Neural cell (in vitro differentiated cells): ENCODE measurements at regions not wholly inside any gene's neighbourhood (a gene's known extent, or its start where the extent isn't known, plus 50 kb on each side); places are given as distances from the start of the nearest gene placed in this dataset.

Source experiments
- H2AFZ ChIP-seq: fragments of 200-600, 300-800 bp; sonication (generic), shearing (Covaris generic); 2 replicates; pipeline ENCODE4 v1.6.0; 2014; ENCODE audit warnings: low read depth, mild to moderate bottlenecking, antibody characterized with exemption, low read length, moderate library complexity
- H3F3A ChIP-seq: fragments of 200-600 bp; shearing (Covaris generic); 2 replicates; pipeline ENCODE4 v1.6.1; 2016; ENCODE audit warnings: mild to moderate bottlenecking, moderate library complexity, mixed read lengths, antibody characterized with exemption, low read length; ENCODE audit not compliant: insufficient read depth, poor library complexity, severe bottlenecking
- H3K27ac ChIP-seq: fragments of 200-600, 300-800 bp; sonication (generic), shearing (Covaris generic); 2 replicates; pipeline ENCODE4 v1.5.1; 2014; ENCODE audit warnings: mild to moderate bottlenecking, low read length, moderate library complexity
- H3K27me3 ChIP-seq: fragments of 300-800, 200-600 bp; sonication (generic), shearing (Covaris generic); 2 replicates; pipeline ENCODE4 v1.6.0; 2014; ENCODE audit warnings: mild to moderate bottlenecking, low read depth, low read length, moderate library complexity; ENCODE audit not compliant: insufficient read depth
- H3K36me3 ChIP-seq: fragments of 300-800, 200-600 bp; sonication (generic), shearing (Covaris generic); 2 replicates; pipeline ENCODE4 v1.5.1; 2014; ENCODE audit warnings: mild to moderate bottlenecking, antibody characterized with exemption, low read length, moderate library complexity; ENCODE audit not compliant: insufficient read depth
- H3K4me2 ChIP-seq: fragments of 300-800, 200-600 bp; sonication (generic), shearing (Covaris generic); 2 replicates; pipeline ENCODE4 v1.6.0; 2014; ENCODE audit warnings: mild to moderate bottlenecking, low read length
- H3K4me3 ChIP-seq: fragments of 300-800, 200-600 bp; sonication (generic), shearing (Covaris generic); 2 replicates; pipeline ENCODE4 v1.5.1; 2014; ENCODE audit warnings: mild to moderate bottlenecking, low read length, moderate library complexity
- H3K79me2 ChIP-seq: fragments of 200-600 bp; shearing (Covaris generic); replicated peaks from 2 replicates; pipeline ENCODE4 v1.6.0; 2014; ENCODE audit warnings: mild to moderate bottlenecking, low read length, moderate library complexity; ENCODE audit not compliant: insufficient read depth
- H3K9ac ChIP-seq: fragments of 300-800, 200-600 bp; sonication (generic), shearing (Covaris generic); 2 replicates; pipeline ENCODE4 v1.6.1; 2016; ENCODE audit warnings: mild to moderate bottlenecking, low read length, mixed read lengths
- H3K9me2 ChIP-seq: fragments of 200-600 bp; shearing (Covaris generic); 2 replicates; pipeline ENCODE4 v1.6.1; 2016; ENCODE audit warnings: mild to moderate bottlenecking, low read length, mixed read lengths; ENCODE audit not compliant: insufficient read depth
- H3K9me3 ChIP-seq: fragments of 200-600, 300-800 bp; sonication (generic), shearing (Covaris generic); 2 replicates; pipeline ENCODE4 v1.6.1; 2016; ENCODE audit warnings: mild to moderate bottlenecking, mixed run types, low read length, moderate library complexity, mixed read lengths
- H4K20me1 ChIP-seq: fragments of 200-600 bp; shearing (Covaris generic); 2 replicates; pipeline ENCODE4 v1.6.1; 2016; ENCODE audit warnings: mild to moderate bottlenecking, mixed run types; ENCODE audit not compliant: insufficient read depth
- CTCF ChIP-seq: fragments of 450-650 bp; IDR thresholded peaks from 2 replicates; pipeline ENCODE4 v1.5.1; 2014; ENCODE audit warnings: antibody characterized with exemption, mild to moderate bottlenecking, moderate library complexity; ENCODE audit not compliant: poor library complexity, severe bottlenecking
- EP300 ChIP-seq: fragments of 450-650 bp; conservative IDR thresholded peaks from 2 replicates; pipeline ENCODE4 v1.6.1; 2014; ENCODE audit warnings: antibody characterized with exemption, mild to moderate bottlenecking, moderate library complexity; ENCODE audit not compliant: poor library complexity, severe bottlenecking
- EZH2 ChIP-seq: fragments of 200-600, 300-800 bp; shearing (Covaris generic), sonication (generic); IDR thresholded peaks from 2 replicates; pipeline ENCODE4 v1.6.1; 2014; ENCODE audit warnings: antibody characterized with exemption, low read length, borderline replicate concordance, mild to moderate bottlenecking; ENCODE audit not compliant: insufficient read depth, poor library complexity, severe bottlenecking
- MXI1 ChIP-seq: fragments of 450-650 bp; conservative IDR thresholded peaks from 2 replicates; pipeline ENCODE4 v1.6.1; 2014; ENCODE audit warnings: antibody characterized with exemption, mild to moderate bottlenecking; ENCODE audit not compliant: poor library complexity, severe bottlenecking
- POLR2AphosphoS5 ChIP-seq: IDR thresholded peaks from 2 replicates; pipeline ENCODE4 v1.6.1; 2012
- RAD21 ChIP-seq: fragments of 450-650 bp; conservative IDR thresholded peaks from 2 replicates; pipeline ENCODE4 v1.6.1; 2014; ENCODE audit warnings: antibody characterized with exemption, mild to moderate bottlenecking, moderate library complexity
- SMC3 ChIP-seq: fragments of 450-650 bp; conservative IDR thresholded peaks from 2 replicates; pipeline ENCODE4 v1.6.1; 2014; ENCODE audit warnings: antibody characterized with exemption, mild to moderate bottlenecking, moderate library complexity; ENCODE audit not compliant: poor library complexity
- TAF1 ChIP-seq: IDR thresholded peaks from 2 replicates; pipeline ENCODE4 v1.6.1; 2012; ENCODE audit warnings: low read depth
- TF ChIP-seq, protein P1 (sequence below): IDR thresholded peaks from 2 replicates; pipeline ENCODE4 v1.6.1; 2012; ENCODE audit warnings: borderline replicate concordance

- Histone ChIP-seq H3K27me3 (no peaks in the 10 kb centered on the region), H3K9me2 (no peaks in the 10 kb centered on the region), H3F3A (no peaks in the 10 kb centered on the region), H3K4me3 (no peak overlapping the region), H3K9ac (no peak overlapping the region), H3K4me2 (no peak overlapping the region), H4K20me1 (no peaks in the 10 kb centered on the region), H3K79me2 (no peaks in the 10 kb centered on the region), H3K9me3 (no peaks in the 10 kb centered on the region), H2AFZ (no peak overlapping the region), H3K27ac (no peak overlapping the region), H3K36me3 (no peaks in the 10 kb centered on the region)
- TF ChIP-seq RAD21 (no peak), MXI1 (no peak), TAF1 (no peak), SMC3 (no peak), EZH2 (no peak), EP300 (no peak), POLR2AphosphoS5 (no peak), CTCF (no peak)
- TF ChIP-seq, protein P1, sequence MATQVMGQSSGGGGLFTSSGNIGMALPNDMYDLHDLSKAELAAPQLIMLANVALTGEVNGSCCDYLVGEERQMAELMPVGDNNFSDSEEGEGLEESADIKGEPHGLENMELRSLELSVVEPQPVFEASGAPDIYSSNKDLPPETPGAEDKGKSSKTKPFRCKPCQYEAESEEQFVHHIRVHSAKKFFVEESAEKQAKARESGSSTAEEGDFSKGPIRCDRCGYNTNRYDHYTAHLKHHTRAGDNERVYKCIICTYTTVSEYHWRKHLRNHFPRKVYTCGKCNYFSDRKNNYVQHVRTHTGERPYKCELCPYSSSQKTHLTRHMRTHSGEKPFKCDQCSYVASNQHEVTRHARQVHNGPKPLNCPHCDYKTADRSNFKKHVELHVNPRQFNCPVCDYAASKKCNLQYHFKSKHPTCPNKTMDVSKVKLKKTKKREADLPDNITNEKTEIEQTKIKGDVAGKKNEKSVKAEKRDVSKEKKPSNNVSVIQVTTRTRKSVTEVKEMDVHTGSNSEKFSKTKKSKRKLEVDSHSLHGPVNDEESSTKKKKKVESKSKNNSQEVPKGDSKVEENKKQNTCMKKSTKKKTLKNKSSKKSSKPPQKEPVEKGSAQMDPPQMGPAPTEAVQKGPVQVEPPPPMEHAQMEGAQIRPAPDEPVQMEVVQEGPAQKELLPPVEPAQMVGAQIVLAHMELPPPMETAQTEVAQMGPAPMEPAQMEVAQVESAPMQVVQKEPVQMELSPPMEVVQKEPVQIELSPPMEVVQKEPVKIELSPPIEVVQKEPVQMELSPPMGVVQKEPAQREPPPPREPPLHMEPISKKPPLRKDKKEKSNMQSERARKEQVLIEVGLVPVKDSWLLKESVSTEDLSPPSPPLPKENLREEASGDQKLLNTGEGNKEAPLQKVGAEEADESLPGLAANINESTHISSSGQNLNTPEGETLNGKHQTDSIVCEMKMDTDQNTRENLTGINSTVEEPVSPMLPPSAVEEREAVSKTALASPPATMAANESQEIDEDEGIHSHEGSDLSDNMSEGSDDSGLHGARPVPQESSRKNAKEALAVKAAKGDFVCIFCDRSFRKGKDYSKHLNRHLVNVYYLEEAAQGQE = no peak
These were observed 68.7 kb downstream of the CHRD start for GRCh38 chr3:184448321-184449160.

DNA sequence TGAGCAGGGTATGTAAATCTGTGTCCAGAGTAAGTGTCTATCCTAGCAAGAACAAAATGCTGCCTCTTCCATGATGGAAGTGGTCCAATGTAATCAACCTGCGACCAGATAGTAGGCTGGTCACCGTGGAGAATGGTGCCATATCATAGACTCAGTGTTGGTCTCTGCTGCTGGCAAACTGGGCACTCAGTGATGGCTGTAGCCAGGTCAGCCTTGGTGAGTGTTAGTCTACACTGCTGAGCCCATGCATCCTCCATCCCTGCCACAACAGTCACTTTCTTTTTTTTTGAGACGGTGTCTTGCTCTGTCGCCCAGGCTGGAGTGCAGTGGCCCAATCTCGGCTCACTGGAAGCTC, 69.3 kb downstream of the CHRD start:
- H3K9ac ChIP-seq = no peak overlapping the region
- TF ChIP-seq TAF1 = no peak
- TF ChIP-seq RAD21 = no peak
- TF ChIP-seq MXI1 = no peak
- no peak for TF ChIP-seq EP300
- no peak for TF ChIP-seq CTCF
- no peak for TF ChIP-seq POLR2AphosphoS5
- no peak for TF ChIP-seq EZH2
- TF ChIP-seq, protein P1 = no peak
- no peak for TF ChIP-seq SMC3
- no peaks in the 10 kb centered on the region for H3K9me3 ChIP-seq
- no peak overlapping the region for H3K4me3 ChIP-seq
- H4K20me1 ChIP-seq = no peaks in the 10 kb centered on the region
- H3K27ac ChIP-seq = no peak overlapping the region
- no peak overlapping the region for H3K4me2 ChIP-seq
- H3K79me2 ChIP-seq = no peaks in the 10 kb centered on the region
- no peaks in the 10 kb centered on the region for H3K27me3 ChIP-seq
- H3F3A ChIP-seq = no peaks in the 10 kb centered on the region
- H2AFZ ChIP-seq = no peak overlapping the region
- no peaks in the 10 kb centered on the region for H3K36me3 ChIP-seq
- no peaks in the 10 kb centered on the region for H3K9me2 ChIP-seq
